SJCRH30 (cell line): ENCODE measurements at regions not wholly inside any gene's neighbourhood (a gene's known extent, or its start where the extent isn't known, plus 50 kb on each side); places are given as distances from the start of the nearest gene placed in this dataset.
"Not testable (repeated sequence)": the region's sequence is repeated elsewhere in the genome, so short reads cannot be mapped to it uniquely, and the experiment has no call there.

Experiments
- DNase-seq, 2 experiments: peaks; one replicate each; pipeline ENCODE4 v3.0.0-alpha.2; 2015 to 2020
- H3K27ac ChIP-seq: fragments of 250-450 bp; sonication (Bioruptor Pico); 2 replicates; pipeline ENCODE4 v1.5.1; 2020; ENCODE audit warnings: mild to moderate bottlenecking, moderate library complexity
- H3K27me3 ChIP-seq: fragments of 250-450 bp; sonication (Bioruptor Pico); 2 replicates; pipeline ENCODE4 v1.5.1; 2020; ENCODE audit warnings: mild to moderate bottlenecking, moderate library complexity
- H3K36me3 ChIP-seq: fragments of 250-450 bp; sonication (Bioruptor Pico); 2 replicates; pipeline ENCODE4 v1.5.1; 2020; ENCODE audit warnings: mild to moderate bottlenecking, moderate library complexity
- H3K4me1 ChIP-seq: fragments of 250-450 bp; sonication (Bioruptor Pico); 2 replicates; pipeline ENCODE4 v1.5.1; 2020; ENCODE audit warnings: mild to moderate bottlenecking, moderate library complexity
- H3K4me3 ChIP-seq: fragments of 250-450 bp; sonication (Bioruptor Pico); 2 replicates; pipeline ENCODE4 v1.5.1; 2020; ENCODE audit warnings: mild to moderate bottlenecking, moderate library complexity
- H3K9me3 ChIP-seq: fragments of 250-450 bp; sonication (Bioruptor Pico); replicated peaks from 2 replicates; pipeline ENCODE4 v1.5.1; 2020; ENCODE audit warnings: mild to moderate bottlenecking, moderate library complexity

GRCh38 chr2:111624411-111625156, 259.4 kb downstream of the ANAPC1 start:
- no peaks in the 10 kb centered on the region for H3K27me3 ChIP-seq
- H3K9me3 ChIP-seq: peaks cover 7% of the 10 kb centered on the region

DNA sequence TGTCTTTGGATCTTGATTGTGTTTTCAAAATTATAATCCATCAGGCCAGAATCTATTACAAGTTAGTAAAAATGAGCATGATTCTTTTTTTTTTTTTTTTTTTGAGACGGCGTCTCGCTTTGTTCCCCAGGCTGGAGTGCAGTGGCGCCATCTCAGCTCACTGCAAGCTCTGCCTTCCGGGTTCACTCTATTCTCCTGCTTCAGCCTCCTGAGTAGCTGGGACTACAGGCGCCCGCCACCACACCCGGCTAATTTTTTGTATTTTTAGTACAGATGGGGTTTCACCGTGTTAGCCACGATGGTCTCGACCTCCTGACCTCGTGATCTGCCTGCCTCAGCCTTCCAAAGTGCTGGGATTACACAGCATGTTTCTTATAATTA, 258.8 kb downstream of the ANAPC1 start:
- not testable (repeated sequence) for H3K9me3 ChIP-seq, H3K27me3 ChIP-seq, H3K4me3 ChIP-seq, DNase-seq, H3K36me3 ChIP-seq, H3K27ac ChIP-seq, H3K4me1 ChIP-seq

More at GRCh38 chr2:111624411-111625156, 259.4 kb downstream of the ANAPC1 start:
- no peak overlapping the region for H3K4me3 ChIP-seq
- H3K36me3 ChIP-seq: no peaks in the 10 kb centered on the region
- no peak overlapping the region for H3K27ac ChIP-seq
- DNase-seq: no peak
- H3K4me1 ChIP-seq: no peaks in the 10 kb centered on the region

GRCh38 chr2:111626037-111626864, 257.7 kb downstream of the ANAPC1 start:
- Histone ChIP-seq H3K36me3 (no peaks in the 10 kb centered on the region), H3K27me3 (no peaks in the 10 kb centered on the region), H3K27ac (no peak overlapping the region), H3K9me3 (peaks cover 7% of the 10 kb centered on the region), H3K4me1 (no peaks in the 10 kb centered on the region), H3K4me3 (no peak overlapping the region)
- no peak for DNase-seq

GRCh38 chr2:111626865-111627163, 257.2 kb downstream of the ANAPC1 start:
- Histone ChIP-seq H3K4me3 (no peak overlapping the region), H3K9me3 (peaks cover 7% of the 10 kb centered on the region), H3K4me1 (no peaks in the 10 kb centered on the region), H3K27ac (no peak overlapping the region), H3K36me3 (no peaks in the 10 kb centered on the region), H3K27me3 (no peaks in the 10 kb centered on the region)
- no peak for DNase-seq

GRCh38 chr2:111627256-111627655, 256.7 kb downstream of the ANAPC1 start:
- DNase-seq: no peak
- H3K9me3 ChIP-seq: peaks cover 7% of the 10 kb centered on the region
- no peaks in the 10 kb centered on the region for H3K4me1 ChIP-seq
- H3K36me3 ChIP-seq: no peaks in the 10 kb centered on the region
- no peak overlapping the region for H3K27ac ChIP-seq
- no peak overlapping the region for H3K4me3 ChIP-seq
- H3K27me3 ChIP-seq: no peaks in the 10 kb centered on the region

- Histone ChIP-seq H3K36me3 (no peaks in the 10 kb centered on the region), H3K9me3 (peaks cover 7% of the 10 kb centered on the region), H3K27ac (no peak overlapping the region), H3K4me1 (no peaks in the 10 kb centered on the region), H3K27me3 (no peaks in the 10 kb centered on the region), H3K4me3 (no peak overlapping the region)
- no peak for DNase-seq
Observed at GRCh38 chr2:111628221-111628620, 255.8 kb downstream of the ANAPC1 start.

DNA sequence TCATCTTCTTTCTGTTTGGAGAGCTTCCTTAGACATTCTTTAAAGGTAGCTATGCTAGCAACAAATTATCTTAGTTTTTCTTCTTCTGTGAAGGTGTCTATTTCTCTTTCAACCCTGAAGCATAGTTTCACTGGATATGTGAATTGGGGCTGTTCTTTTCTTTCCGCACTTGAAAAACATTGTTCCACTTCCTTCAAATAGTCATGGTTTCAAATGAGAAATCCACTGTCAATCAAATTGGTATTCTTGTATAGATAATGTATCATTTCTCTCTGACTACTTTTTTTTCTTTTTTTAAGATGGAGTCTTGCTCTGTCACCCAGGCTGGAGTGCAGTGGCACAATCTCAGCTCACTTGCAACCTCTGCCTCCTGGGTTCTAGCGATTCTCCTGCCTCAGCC, 254.0 kb downstream of the ANAPC1 start:
- Histone ChIP-seq H3K27me3 (no peaks in the 10 kb centered on the region), H3K36me3 (no peaks in the 10 kb centered on the region), H3K4me1 (no peaks in the 10 kb centered on the region), H3K9me3 (peaks cover 7% of the 10 kb centered on the region), H3K4me3 (no peak overlapping the region), H3K27ac (no peak overlapping the region)
- DNase-seq: no peak

GRCh38 chr2:111632661-111633060, 251.3 kb downstream of the ANAPC1 start:
- no peaks in the 10 kb centered on the region for H3K4me1 ChIP-seq
- H3K27me3 ChIP-seq: no peaks in the 10 kb centered on the region
- H3K27ac ChIP-seq: no peak overlapping the region
- no peaks in the 10 kb centered on the region for H3K9me3 ChIP-seq
- H3K36me3 ChIP-seq: no peaks in the 10 kb centered on the region
- H3K4me3 ChIP-seq: no peak overlapping the region
- no peak for DNase-seq

GRCh38 chr2:111633189-111633588, 250.8 kb downstream of the ANAPC1 start:
- no peaks in the 10 kb centered on the region for H3K4me1 ChIP-seq
- no peak overlapping the region for H3K27ac ChIP-seq
- H3K9me3 ChIP-seq: no peaks in the 10 kb centered on the region
- H3K27me3 ChIP-seq: no peaks in the 10 kb centered on the region
- H3K4me3 ChIP-seq: no peak overlapping the region
- DNase-seq: no peak
- H3K36me3 ChIP-seq: no peaks in the 10 kb centered on the region

DNA sequence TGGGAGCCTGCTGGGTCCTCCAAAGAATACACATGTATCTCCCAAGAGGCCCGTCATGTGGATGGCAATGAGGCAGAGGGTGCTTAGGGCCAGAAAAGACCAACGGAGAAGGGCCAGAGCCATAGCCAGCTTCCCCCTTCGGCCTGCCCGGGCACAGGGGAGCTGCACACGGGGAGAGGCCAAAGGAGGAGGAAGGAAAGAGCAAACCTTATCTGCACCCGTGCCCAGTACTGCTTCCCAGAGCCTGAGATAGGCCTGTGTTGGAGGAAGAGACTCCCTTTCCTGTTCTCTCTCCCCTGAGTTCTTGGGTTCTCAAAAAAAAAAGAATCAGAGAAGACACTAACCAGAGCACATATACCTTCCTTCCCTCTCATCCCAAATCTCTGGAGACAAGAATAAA, 250.3 kb downstream of the ANAPC1 start:
- Histone ChIP-seq H3K4me1 (no peaks in the 10 kb centered on the region), H3K27ac (no peak overlapping the region), H3K27me3 (no peaks in the 10 kb centered on the region), H3K36me3 (no peaks in the 10 kb centered on the region), H3K4me3 (no peak overlapping the region), H3K9me3 (no peaks in the 10 kb centered on the region)
- DNase-seq: no peak

- no peak overlapping the region for H3K27ac ChIP-seq
- no peaks in the 10 kb centered on the region for H3K9me3 ChIP-seq
- DNase-seq: no peak
- no peaks in the 10 kb centered on the region for H3K4me1 ChIP-seq
- no peak overlapping the region for H3K4me3 ChIP-seq
- H3K27me3 ChIP-seq: no peaks in the 10 kb centered on the region
- no peaks in the 10 kb centered on the region for H3K36me3 ChIP-seq
Observed at GRCh38 chr2:111634050-111634794, 249.8 kb downstream of the ANAPC1 start.

DNA sequence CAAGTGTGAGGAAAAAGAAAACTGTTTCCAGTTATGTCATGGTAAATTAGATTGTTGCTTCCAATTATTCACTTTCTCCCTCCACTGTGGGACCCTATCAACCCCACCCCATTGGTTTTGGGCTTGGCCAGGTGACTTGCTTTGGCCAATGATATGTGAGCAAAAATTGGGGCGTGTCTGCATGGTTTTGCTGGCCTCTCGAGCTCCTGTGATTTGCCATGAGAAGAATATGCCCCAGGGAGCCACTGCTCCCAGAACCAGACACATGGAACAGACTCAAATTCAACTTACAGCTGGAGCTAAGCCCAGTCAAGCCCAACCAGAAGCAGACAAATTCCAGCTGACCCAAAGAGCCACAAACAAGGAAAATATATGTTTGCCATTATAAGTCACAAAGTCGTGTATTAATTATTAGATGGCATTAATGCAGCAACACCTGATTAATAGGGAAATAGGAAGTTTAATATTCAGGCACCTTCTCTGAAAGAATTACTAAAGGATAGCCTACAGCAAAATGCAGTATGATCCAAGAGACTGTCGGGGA, 248.9 kb downstream of the ANAPC1 start:
- Histone ChIP-seq H3K9me3 (no peaks in the 10 kb centered on the region), H3K4me3 (no peak overlapping the region), H3K4me1 (no peaks in the 10 kb centered on the region), H3K27ac (no peak overlapping the region), H3K36me3 (no peaks in the 10 kb centered on the region), H3K27me3 (no peaks in the 10 kb centered on the region)
- DNase-seq: no peak

GRCh38 chr2:111636905-111637304, 247.1 kb downstream of the ANAPC1 start:
- no peaks in the 10 kb centered on the region for H3K36me3 ChIP-seq
- H3K27me3 ChIP-seq: no peaks in the 10 kb centered on the region; the same call in 1 of the 2 replicates
- no peak overlapping the region for H3K4me3 ChIP-seq
- no peaks in the 10 kb centered on the region for H3K9me3 ChIP-seq
- H3K27ac ChIP-seq: no peak overlapping the region
- no peak for DNase-seq
- no peaks in the 10 kb centered on the region for H3K4me1 ChIP-seq

DNA sequence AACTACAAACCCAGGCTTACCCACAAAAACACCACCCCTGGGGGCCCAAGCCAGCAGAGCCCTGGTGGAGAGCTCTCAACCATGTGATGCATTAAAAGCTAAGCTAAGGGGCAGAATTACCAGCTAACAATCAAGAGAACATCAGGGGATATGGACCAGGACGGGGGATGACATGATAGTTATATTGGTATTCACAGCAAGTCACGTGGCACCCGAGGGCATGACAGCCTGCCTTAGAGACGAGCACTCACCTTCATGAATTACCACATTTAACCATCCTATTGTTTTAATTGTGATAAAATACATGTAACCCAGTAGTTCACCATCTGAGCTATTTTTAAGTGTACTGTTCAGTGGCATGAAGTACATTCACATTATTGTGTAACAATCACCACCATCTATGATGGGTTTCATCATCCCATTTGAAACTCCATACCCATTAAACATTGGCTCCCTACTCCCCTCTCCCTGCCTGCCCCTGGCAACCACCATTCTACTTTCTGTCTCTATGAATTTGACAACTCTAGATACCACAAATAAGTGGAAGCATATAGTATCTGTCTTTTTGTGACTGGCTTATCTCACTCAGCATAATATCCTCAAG, 245.6 kb downstream of the ANAPC1 start:
- H3K27ac ChIP-seq: no peak overlapping the region
- H3K27me3 ChIP-seq: no peaks in the 10 kb centered on the region; the same call in 1 of the 2 replicates
- H3K9me3 ChIP-seq: no peaks in the 10 kb centered on the region
- H3K4me3 ChIP-seq: no peak overlapping the region
- no peak for DNase-seq
- no peaks in the 10 kb centered on the region for H3K36me3 ChIP-seq
- no peaks in the 10 kb centered on the region for H3K4me1 ChIP-seq

DNA sequence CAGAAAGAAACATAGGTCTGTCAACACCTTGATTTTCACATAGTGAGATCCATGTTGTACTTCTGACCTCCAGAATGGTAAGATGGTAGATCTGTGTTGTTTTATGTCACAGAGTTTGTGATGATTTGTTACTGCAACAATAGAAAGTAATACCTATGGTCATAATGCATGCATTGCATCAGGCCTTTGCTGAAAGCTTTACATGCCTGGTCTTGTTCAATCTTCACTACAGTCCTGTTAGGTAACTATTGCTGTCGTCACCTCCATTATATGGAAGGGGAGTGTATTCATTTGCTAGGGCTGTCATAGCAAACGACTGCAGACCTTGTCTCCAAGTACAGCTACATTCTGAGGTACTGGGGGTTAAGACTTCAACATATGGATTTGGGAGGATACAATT, 243.5 kb downstream of the ANAPC1 start:
- Histone ChIP-seq H3K27ac (no peak overlapping the region), H3K9me3 (no peaks in the 10 kb centered on the region), H3K27me3 (no peaks in the 10 kb centered on the region; the same call in 1 of the 2 replicates), H3K4me3 (no peak overlapping the region), H3K36me3 (no peaks in the 10 kb centered on the region), H3K4me1 (no peaks in the 10 kb centered on the region)
- DNase-seq: no peak
